D341Med (cell line): ENCODE measurements at regions not wholly inside any gene's neighbourhood (a gene's known extent, or its start where the extent isn't known, plus 50 kb on each side); places are given as distances from the start of the nearest gene placed in this dataset.
A peak's percentile ranks its signal among the peaks of the same experiment; 100 is the strongest.
"Not testable (repeated sequence)": the region's sequence is repeated elsewhere in the genome, so short reads cannot be mapped to it uniquely, and the experiment has no call there.

Experiments
- DNase-seq: peaks from one replicate; pipeline ENCODE4 v3.0.0; 2012; ENCODE audit warnings: low spot score

- peak; percentile 37 for DNase-seq
Measured at GRCh38 chr13:69092615-69093322, 1014.9 kb upstream of the ATXN8OS start.

GRCh38 chr13:69077267-69077666 is 1030.4 kb upstream of the ATXN8OS start:
- no peak for DNase-seq

GRCh38 chr13:69069554-69070133 is 1038.0 kb upstream of the ATXN8OS start:
- no peak for DNase-seq

- no peak for DNase-seq
Measured at GRCh38 chr13:69050696-69051095, 1056.9 kb upstream of the ATXN8OS start.

GRCh38 chr13:69044629-69045028 is 1063.0 kb upstream of the ATXN8OS start:
- no peak for DNase-seq

GRCh38 chr13:69040898-69041297 is 1066.7 kb upstream of the ATXN8OS start:
- DNase-seq, result no peak

- DNase-seq, result no peak
Measured at GRCh38 chr13:69035771-69036170, 1071.9 kb upstream of the ATXN8OS start.

GRCh38 chr13:69028936-69029335 is 1078.7 kb upstream of the ATXN8OS start:
- no peak for DNase-seq

- no peak for DNase-seq
Measured at GRCh38 chr13:69020120-69020519, 1087.5 kb upstream of the ATXN8OS start.

GRCh38 chr13:69018173-69018572 is 1089.5 kb upstream of the ATXN8OS start:
- DNase-seq, result not testable (repeated sequence)

- no peak for DNase-seq
Measured at GRCh38 chr13:69010789-69011188, 1096.8 kb upstream of the ATXN8OS start.

- DNase-seq, result no peak
Measured at GRCh38 chr13:69008499-69008898, 1099.1 kb upstream of the ATXN8OS start.

GRCh38 chr13:68998056-68998455 is 1109.6 kb upstream of the ATXN8OS start:
- no peak for DNase-seq

GRCh38 chr13:68996668-68997025 is 1111.0 kb upstream of the ATXN8OS start:
- DNase-seq, result no peak

- no peak for DNase-seq
Measured at GRCh38 chr13:68995972-68996667, 1111.5 kb upstream of the ATXN8OS start.

- DNase-seq, result no peak
Measured at GRCh38 chr13:68993154-68993553, 1114.5 kb upstream of the ATXN8OS start.

GRCh38 chr13:68988176-68988575 is 1119.5 kb upstream of the ATXN8OS start:
- DNase-seq, result no peak

GRCh38 chr13:68987585-68987984 is 1120.0 kb upstream of the ATXN8OS start:
- no peak for DNase-seq

- peak; percentile 12 for DNase-seq
Measured at GRCh38 chr13:68984688-68985319, 1122.8 kb upstream of the ATXN8OS start.

GRCh38 chr13:68982961-68983619 is 1124.5 kb upstream of the ATXN8OS start:
- DNase-seq, result peak; percentile 3

GRCh38 chr13:68976287-68976686 is 1131.3 kb upstream of the ATXN8OS start:
- no peak for DNase-seq

GRCh38 chr13:68970532-68970931 is 1137.1 kb upstream of the ATXN8OS start:
- DNase-seq, result no peak
